MM.1S (cell line): ENCODE measurements at regions not wholly inside any gene's neighbourhood (a gene's known extent, or its start where the extent isn't known, plus 50 kb on each side); places are given as distances from the start of the nearest gene placed in this dataset.
"Not testable (repeated sequence)": the region's sequence is repeated elsewhere in the genome, so short reads cannot be mapped to it uniquely, and the experiment has no call there.

Experiments
- DNase-seq: peaks from one replicate; pipeline ENCODE4 v3.0.0-alpha.2; 2015
- H2AFZ ChIP-seq: fragments of 300-600 bp; sonication (generic); 2 replicates; pipeline ENCODE4 v1.6.0; 2016; ENCODE audit warnings: antibody characterized with exemption, low read length
- H3F3A ChIP-seq: fragments of 300-600 bp; sonication (generic); 2 replicates; pipeline ENCODE4 v1.6.1; 2016; ENCODE audit warnings: mild to moderate bottlenecking, antibody characterized with exemption, low read length, moderate library complexity, mixed read lengths; ENCODE audit not compliant: insufficient read depth
- H3K27ac ChIP-seq: fragments of 300-600 bp; sonication (generic); 2 replicates; pipeline ENCODE4 v1.5.1; 2016; ENCODE audit warnings: mild to moderate bottlenecking, low read length
- H3K27me3 ChIP-seq: fragments of 300-600 bp; sonication (generic); replicated peaks from 2 replicates; pipeline ENCODE4 v1.6.0; 2016; ENCODE audit warnings: low read length; ENCODE audit not compliant: insufficient read depth
- H3K36me3 ChIP-seq: fragments of 300-600 bp; sonication (generic); replicated peaks from 2 replicates; pipeline ENCODE4 v1.6.1; 2016; ENCODE audit warnings: mild to moderate bottlenecking, low read length, mixed read lengths; ENCODE audit not compliant: insufficient read depth
- H3K4me1 ChIP-seq: fragments of 300-600 bp; sonication (generic); 2 replicates; pipeline ENCODE4 v1.6.1; 2016; ENCODE audit warnings: low read length, mixed read lengths
- H3K4me2 ChIP-seq: fragments of 300-600 bp; sonication (generic); 2 replicates; pipeline ENCODE4 v1.6.0; 2016; ENCODE audit warnings: low read depth, low read length
- H3K4me3 ChIP-seq: fragments of 300-600 bp; sonication (generic); 2 replicates; pipeline ENCODE4 v1.5.1; 2016; ENCODE audit warnings: low read length, mixed read lengths
- H3K79me2 ChIP-seq: fragments of 300-600 bp; sonication (generic); 2 replicates; pipeline ENCODE4 v1.6.1; 2016; ENCODE audit warnings: mixed run types, low read length, mixed read lengths
- H3K9ac ChIP-seq: fragments of 300-600 bp; sonication (generic); 2 replicates; pipeline ENCODE4 v1.6.1; 2016; ENCODE audit warnings: low read length, mixed read lengths
- H3K9me2 ChIP-seq: fragments of 300-600 bp; sonication (generic); replicated peaks from 2 replicates; pipeline ENCODE4 v1.6.1; 2016; ENCODE audit warnings: mild to moderate bottlenecking, low read length, mixed read lengths; ENCODE audit not compliant: insufficient read depth
- H3K9me3 ChIP-seq: fragments of 300-600 bp; sonication (generic); replicated peaks from 2 replicates; pipeline ENCODE4 v1.6.1; 2016; ENCODE audit warnings: mild to moderate bottlenecking, low read length, mixed read lengths; ENCODE audit not compliant: insufficient read depth
- H4K20me1 ChIP-seq: fragments of 300-600 bp; sonication (generic); 2 replicates; pipeline ENCODE4 v1.6.1; 2016; ENCODE audit warnings: mild to moderate bottlenecking, low read length, moderate library complexity, mixed read lengths; ENCODE audit not compliant: insufficient read depth
- EZH2 ChIP-seq: fragments of 300-600 bp; sonication (generic); optimal IDR thresholded peaks from 2 replicates; pipeline ENCODE3; 2017; ENCODE audit warnings: low read depth, mild to moderate bottlenecking, antibody characterized with exemption, low read length, mixed read lengths
- EZH2phosphoT487 ChIP-seq: fragments of 300-600 bp; sonication (generic); IDR thresholded peaks from 2 replicates; pipeline ENCODE4 v1.6.1; 2018; ENCODE audit warnings: antibody characterized with exemption, low read length
- TF ChIP-seq, protein P1 (sequence below): fragments of 300-600 bp; sonication (generic); IDR thresholded peaks from 2 replicates; pipeline ENCODE4 v1.5.1; 2016; ENCODE audit warnings: antibody characterized with exemption, low read length, mixed read lengths

DNA sequence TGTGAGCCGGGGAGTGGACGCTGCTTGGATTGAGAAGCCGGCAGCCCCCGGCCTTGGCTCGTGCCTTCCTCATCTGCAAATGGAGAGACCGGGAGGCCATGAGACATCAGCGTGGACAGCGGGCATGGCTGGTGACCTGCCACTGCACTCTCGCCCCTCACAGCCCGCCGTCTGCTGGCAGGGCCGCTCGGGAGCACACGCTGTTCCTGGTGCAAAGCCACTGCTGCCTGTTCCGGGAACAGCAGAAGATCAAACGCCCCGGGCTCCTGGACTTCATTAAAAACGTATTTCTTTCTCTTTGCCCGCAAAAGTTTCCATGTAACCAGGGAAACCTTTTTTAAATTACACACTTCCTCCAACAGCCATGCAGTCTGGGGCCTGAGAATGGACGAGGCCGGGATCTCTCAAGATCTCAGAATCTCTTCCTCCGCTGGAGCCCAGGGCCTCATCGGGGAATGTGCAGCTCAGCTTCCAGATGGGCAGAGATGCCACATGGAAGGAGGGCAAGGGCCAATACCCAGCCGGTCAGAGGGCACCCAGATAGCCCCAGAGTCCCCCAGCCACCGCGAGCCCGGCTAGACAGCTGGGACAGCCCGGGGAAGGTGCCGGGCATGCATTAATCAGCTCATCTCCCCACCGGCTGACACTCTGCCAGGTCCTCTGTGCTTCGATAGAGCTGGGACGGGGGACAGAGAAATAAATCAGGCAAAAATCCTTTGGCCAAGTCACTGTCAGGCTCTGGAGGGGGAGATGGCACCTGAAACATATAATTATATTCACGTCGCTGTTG, 62.8 kb upstream of the PRR5 start:
- Histone ChIP-seq H3K27ac (no peak overlapping the region), H4K20me1 (no peaks in the 10 kb centered on the region)

DNA sequence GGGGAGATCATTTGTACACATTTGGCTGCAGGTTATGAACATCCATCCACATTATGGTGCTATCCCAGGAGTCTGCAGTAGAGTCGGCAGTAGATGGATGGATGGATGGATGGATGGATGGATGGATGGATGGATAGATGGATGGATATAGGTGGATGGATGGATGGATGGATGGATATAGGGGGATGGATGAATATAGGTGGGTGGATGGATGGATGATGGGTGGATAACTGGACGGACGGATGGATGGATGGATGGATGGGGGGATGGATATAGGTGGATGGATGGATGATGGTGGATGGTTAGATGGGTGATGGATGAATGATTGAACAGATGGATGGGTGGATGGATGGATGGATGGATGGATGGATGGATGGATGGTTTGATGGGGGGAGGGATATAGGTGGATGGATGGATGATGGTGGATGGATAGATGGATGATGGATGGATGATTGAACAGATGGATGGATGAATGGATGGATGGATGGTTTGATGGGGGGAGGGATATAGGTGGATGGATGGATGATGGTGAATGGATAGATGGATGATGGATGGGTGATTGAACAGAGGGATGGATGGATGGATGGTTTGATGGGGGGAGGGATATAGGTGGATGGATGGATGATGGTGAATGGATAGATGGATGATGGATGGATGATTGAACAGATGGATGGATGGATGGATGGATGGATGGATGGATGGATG, 65.3 kb upstream of the PRR5 start:
- DNase-seq, H3K4me2 ChIP-seq, H3K4me1 ChIP-seq, H3K79me2 ChIP-seq, H2AFZ ChIP-seq, H3K9ac ChIP-seq, H3K27ac ChIP-seq, H3F3A ChIP-seq, H4K20me1 ChIP-seq, H3K36me3 ChIP-seq, H3K4me3 ChIP-seq, H3K9me3 ChIP-seq, H3K9me2 ChIP-seq: not testable (repeated sequence)
- H3K27me3 ChIP-seq, result peaks cover 64% of the 10 kb centered on the region

More for the DNA sequence above, 62.8 kb upstream of the PRR5 start:
- H3K9me2 ChIP-seq, result no peaks in the 10 kb centered on the region
- H3K27me3 ChIP-seq, result peaks cover 75% of the 10 kb centered on the region
- H3K9me3 ChIP-seq, result no peaks in the 10 kb centered on the region
- no peaks in the 10 kb centered on the region for H3K79me2 ChIP-seq
- no peak overlapping the region for H3K4me2 ChIP-seq
- no peak overlapping the region for H2AFZ ChIP-seq
- DNase-seq, result no peak
- no peaks in the 10 kb centered on the region for H3K36me3 ChIP-seq
- no peak for TF ChIP-seq EZH2phosphoT487
- TF ChIP-seq, protein P1, sequence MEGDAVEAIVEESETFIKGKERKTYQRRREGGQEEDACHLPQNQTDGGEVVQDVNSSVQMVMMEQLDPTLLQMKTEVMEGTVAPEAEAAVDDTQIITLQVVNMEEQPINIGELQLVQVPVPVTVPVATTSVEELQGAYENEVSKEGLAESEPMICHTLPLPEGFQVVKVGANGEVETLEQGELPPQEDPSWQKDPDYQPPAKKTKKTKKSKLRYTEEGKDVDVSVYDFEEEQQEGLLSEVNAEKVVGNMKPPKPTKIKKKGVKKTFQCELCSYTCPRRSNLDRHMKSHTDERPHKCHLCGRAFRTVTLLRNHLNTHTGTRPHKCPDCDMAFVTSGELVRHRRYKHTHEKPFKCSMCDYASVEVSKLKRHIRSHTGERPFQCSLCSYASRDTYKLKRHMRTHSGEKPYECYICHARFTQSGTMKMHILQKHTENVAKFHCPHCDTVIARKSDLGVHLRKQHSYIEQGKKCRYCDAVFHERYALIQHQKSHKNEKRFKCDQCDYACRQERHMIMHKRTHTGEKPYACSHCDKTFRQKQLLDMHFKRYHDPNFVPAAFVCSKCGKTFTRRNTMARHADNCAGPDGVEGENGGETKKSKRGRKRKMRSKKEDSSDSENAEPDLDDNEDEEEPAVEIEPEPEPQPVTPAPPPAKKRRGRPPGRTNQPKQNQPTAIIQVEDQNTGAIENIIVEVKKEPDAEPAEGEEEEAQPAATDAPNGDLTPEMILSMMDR, result no peak
- TF ChIP-seq EZH2, result no peak
- no peaks in the 10 kb centered on the region for H3F3A ChIP-seq
- H3K4me3 ChIP-seq, result no peak overlapping the region
- H3K4me1 ChIP-seq, result no peaks in the 10 kb centered on the region
- H3K9ac ChIP-seq, result no peak overlapping the region

DNA sequence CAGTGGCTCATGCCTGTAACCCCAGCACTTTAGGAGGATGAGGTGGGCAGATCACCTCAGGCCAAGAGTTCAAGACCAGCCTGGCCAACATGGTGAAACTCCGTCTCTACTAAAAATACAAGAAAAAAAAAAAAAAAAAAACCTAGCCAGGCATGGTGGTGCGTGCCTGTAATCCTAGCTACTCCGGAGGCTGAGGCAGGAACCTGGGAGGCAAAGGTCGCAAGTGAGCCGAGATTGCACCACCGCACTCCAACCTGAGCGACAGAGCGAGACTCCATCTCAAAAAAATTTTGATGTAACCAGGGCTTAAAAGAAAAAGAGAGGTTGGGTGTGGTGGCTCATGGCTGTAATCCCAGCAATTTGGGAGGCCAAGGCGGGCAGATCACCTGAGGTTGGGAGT, 66.4 kb upstream of the PRR5 start:
- H3K9me3 ChIP-seq, H3K27ac ChIP-seq, H3K4me2 ChIP-seq, H3K4me1 ChIP-seq, H3K9ac ChIP-seq, H3K9me2 ChIP-seq, H2AFZ ChIP-seq, H4K20me1 ChIP-seq, H3K36me3 ChIP-seq, H3K4me3 ChIP-seq, H3K79me2 ChIP-seq, DNase-seq, H3F3A ChIP-seq: not testable (repeated sequence)
- peaks cover 64% of the 10 kb centered on the region for H3K27me3 ChIP-seq

DNA sequence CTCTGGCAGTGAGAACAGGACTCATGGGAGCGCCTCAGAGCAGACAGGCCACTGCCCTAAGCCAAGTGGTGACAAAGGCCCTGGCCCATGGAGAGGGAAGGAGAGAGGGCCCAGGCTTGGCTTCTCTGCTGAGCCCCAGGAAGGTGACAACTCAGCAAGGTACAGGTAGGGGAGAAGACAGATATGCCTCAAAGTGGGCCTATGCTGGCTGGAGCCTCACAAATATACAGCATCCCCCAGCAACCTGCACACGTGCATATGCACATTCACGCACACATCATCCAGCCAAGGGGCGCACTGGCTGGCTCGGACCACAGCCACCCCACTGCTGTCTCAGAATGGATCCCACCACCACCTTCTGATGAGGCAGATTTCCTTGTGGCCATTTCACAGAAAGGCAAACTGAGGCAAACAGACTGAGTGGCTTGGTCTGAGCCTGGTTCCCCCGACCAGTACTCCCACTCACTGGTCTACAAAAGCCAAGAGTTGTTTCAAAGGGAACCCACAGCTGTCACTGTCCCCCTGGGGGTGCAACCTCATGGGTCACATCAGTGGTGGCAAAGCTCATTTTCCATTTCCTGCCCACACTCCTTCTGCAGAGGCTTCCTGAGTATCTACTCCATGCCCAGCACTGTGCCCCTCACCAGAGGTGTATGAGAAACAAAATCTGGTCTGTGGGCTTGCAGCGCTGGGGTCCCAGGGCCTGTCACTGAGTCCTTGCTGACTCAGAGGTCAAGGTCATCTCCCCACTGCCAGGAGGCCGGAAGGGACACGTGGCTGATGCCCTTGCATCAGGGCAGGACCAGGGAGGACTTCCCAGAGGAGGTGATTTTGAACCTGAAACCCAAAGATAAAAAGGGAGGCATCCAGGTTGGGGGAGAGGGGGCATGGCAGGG, 67.3 kb upstream of the PRR5 start:
- no peaks in the 10 kb centered on the region for H4K20me1 ChIP-seq
- no peaks in the 10 kb centered on the region for H3K36me3 ChIP-seq
- no peak overlapping the region for H3K9ac ChIP-seq
- no peak overlapping the region for H3K27ac ChIP-seq
- no peaks in the 10 kb centered on the region for H3F3A ChIP-seq
- H3K4me3 ChIP-seq, result no peak overlapping the region
- no peaks in the 10 kb centered on the region for H3K9me3 ChIP-seq
- no peaks in the 10 kb centered on the region for H3K4me1 ChIP-seq
- TF ChIP-seq, protein P1, result no peak
- TF ChIP-seq EZH2phosphoT487 (no peak), EZH2 (no peak)
- peaks cover 63% of the 10 kb centered on the region for H3K27me3 ChIP-seq
- H3K9me2 ChIP-seq, result no peaks in the 10 kb centered on the region
- H2AFZ ChIP-seq, result no peak overlapping the region
- H3K4me2 ChIP-seq, result no peak overlapping the region
- no peak for DNase-seq
- no peaks in the 10 kb centered on the region for H3K79me2 ChIP-seq
